ENCODE measurements at regions not wholly inside any gene's neighbourhood (a gene's known extent, or its start where the extent isn't known, plus 50 kb on each side); places are given as distances from the start of the nearest gene placed in this dataset.

DNA sequence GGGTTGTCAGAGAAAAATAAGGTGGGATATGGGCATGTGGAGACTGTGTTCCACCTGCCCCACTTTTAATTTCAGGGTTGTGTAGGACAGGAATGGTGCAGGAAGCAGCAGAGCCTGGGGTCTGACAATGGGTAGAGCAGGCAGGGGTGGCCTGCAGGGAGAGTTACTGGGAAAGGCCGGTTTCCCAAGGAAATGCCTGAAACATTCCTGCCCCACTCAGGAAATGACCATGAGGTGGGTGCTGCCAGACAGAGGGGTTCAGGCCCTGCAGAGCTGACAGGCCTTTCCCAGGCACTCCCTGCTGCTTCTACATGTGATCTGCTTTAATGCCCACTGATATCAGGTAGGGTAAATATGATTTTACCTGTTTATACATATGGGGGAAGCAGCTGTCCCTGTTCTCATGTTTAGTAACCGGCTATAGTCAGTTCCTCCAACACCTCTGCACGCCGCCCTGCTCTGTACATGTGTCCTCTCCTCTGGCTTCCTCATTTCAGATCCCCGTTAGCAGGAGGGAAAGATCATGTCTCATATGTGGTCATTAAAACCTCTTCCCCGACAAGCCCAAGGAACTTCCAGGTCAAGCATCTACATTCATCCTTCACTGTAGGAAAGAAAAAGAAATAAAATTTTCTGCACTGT, 118.6 kb upstream of the PRSS58 start:
- in situ Hi-C loops (cut with MboI; ENCODE audit: low pct_unique_long_range_greater_than_20kb in 2 of 9, low sequenced_read_pairs in 9 of 9, unreplicated experiment in 9 of 9): no loop called here

DNA sequence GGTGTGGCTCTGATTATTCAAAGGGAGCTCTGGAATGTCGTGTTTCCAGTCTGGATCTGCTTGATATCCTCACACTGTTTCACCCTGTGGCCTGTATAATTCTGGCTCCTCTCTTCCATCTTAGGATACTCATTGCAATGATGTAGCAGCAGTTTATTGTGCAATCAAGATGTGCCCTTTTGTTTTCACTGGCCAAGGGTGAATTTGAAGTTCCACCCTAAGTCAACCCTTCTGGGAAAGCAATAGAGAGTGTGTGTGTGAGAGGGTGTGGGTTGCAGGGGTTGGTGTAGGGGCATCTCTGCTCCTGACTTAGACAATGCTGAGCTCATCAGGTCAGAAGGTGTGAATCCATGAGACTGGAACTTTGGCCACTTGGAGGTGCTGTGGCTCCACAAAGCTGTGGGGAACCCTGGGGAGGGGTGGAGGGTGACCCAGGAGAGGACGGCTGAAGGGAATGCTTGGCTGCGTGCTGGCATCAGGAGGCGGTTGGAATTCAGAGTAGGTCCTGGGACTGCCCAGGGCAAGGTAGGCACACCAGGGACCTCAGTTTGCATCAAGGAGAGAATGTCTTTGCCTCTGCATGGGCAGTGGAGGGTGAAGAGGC, 118.0 kb upstream of the PRSS58 start:
- WGBS, 10 experiments: 0 to 82% (median 33%) methylated on average over 1 to 3 of the region's 4 CpGs; no CpG with 5 or more reads in 3 of the 10 experiments
- H3K4me1 ChIP-seq (replicated peaks in 1 of 2): no peaks in the 10 kb centered on the region
- no peak overlapping the region for H3K27ac ChIP-seq
- ATAC-seq (replicated peaks in 6 of 8): peak in 4 of 8 experiments; percentile 17 to 86 (median 80)
- no peak overlapping the region for H3K4me3 ChIP-seq
- in situ Hi-C loops (cut with MboI; ENCODE audit: low pct_unique_long_range_greater_than_20kb in 2 of 9, low sequenced_read_pairs in 9 of 9, unreplicated experiment in 9 of 9): no loop called here

More for the DNA sequence above, 118.6 kb upstream of the PRSS58 start:
- 10 to 100% (median 68%) methylated on average over 1 to 5 of the region's 6 CpGs for WGBS, 10 experiments
- no peak overlapping the region for H3K27ac ChIP-seq
- no peaks in the 10 kb centered on the region for H3K4me1 ChIP-seq (replicated peaks in 1 of 2)
- ATAC-seq (replicated peaks in 6 of 8): no peak
- H3K4me3 ChIP-seq: no peak overlapping the region

DNA sequence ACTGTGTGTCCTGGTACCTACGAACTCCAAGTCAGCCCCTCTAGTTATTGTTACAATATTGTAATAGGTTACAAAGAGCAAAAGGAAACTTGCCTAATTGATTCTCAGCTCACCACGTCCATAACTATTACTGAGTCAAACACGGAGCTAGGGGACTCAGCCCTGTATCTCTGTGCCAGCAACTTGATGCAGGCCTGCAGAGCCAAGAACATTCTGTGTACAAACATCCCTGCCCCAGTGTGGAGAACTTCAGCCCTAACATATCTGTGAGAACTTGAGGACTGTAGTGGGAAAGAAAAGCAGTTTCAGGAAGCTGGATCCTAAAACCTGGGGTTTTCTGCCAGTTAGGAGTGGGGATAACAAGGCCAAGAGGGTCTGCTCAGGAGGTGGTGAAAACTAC, 114.9 kb upstream of the PRSS58 start:
- H3K4me3 ChIP-seq: no peak overlapping the region
- no peak overlapping the region for H3K27ac ChIP-seq
- no peak for ATAC-seq (replicated peaks in 6 of 8)
- in situ Hi-C loops (cut with MboI; ENCODE audit: low pct_unique_long_range_greater_than_20kb in 2 of 9, low sequenced_read_pairs in 9 of 9, unreplicated experiment in 9 of 9): no loop called here
- no peaks in the 10 kb centered on the region for H3K4me1 ChIP-seq (replicated peaks in 1 of 2)
- 0 to 80% (median 41%) methylated on average over 1 to 3 of the region's 3 CpGs; no CpG with 5 or more reads in 4 of the 10 experiments for WGBS, 10 experiments

DNA sequence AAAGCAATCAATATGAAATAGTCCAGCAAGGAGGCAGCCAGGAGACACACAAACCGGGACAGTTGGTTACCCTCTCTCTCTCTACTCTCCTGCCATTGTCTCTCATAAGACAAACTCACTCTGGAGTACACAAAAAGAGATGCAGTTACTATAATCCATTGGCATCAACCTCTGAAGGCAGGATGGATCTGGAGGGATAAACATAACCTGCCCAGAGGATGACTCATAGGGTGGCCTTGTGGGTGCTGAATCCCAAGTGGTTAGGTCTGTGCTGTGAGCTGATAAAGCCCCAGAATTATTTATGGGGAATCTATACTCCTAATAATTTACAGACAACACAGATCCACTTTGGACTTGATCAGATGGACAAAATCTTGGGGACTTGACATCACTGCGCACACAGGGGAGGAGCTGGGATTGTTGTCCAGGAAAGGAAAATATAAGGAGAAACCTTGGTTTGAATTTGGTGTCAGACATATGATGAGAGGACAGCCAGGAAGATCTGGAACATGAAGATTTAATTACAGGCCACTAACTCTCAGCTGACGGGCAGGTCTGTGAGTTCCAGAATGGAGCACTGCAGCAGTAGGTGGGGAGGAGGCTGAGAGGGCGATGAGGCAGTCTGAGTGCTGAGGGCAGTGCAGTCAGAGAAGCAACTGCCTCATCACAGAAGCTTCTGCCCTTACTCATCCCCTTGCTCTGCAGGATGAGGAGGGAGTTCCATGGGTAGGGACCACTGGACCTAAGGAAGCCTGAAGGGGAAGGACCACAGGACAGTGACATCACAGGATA, 113.9 kb upstream of the PRSS58 start:
- in situ Hi-C loops (cut with MboI; ENCODE audit: low pct_unique_long_range_greater_than_20kb in 2 of 9, low sequenced_read_pairs in 9 of 9, unreplicated experiment in 9 of 9): no loop called here
- Histone ChIP-seq H3K4me3 (no peak overlapping the region), H3K4me1 (replicated peaks in 1 of 2) (no peaks in the 10 kb centered on the region), H3K27ac (no peak overlapping the region)
- WGBS, 10 experiments: 0 to 100% (median 82%) methylated on average over 1 to 3 of the region's 4 CpGs; no CpG with 5 or more reads in 1 of the 10 experiments
- no peak for ATAC-seq (replicated peaks in 6 of 8)

DNA sequence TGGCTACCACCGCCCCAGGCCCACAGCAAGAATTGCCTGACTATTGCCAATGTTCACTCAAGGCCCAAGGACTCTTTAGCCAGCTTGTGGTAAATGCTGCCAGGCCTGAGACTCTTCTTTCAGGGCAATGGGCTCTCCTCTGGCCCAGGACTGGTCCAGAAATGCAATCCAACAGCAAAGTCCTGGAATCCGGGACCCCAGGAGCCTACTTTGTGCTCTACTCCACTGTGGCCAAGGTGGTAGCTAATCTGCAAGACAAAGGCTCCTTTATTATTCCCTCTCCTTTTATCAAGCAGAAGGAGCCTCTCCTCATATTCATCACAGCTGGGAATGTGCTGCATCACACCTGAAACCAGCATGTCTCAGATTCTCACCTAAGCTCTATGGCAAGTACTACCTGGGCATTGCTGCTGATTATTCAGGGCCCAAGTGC, 107.6 kb upstream of the PRSS58 start:
- no peak overlapping the region for H3K4me3 ChIP-seq
- in situ Hi-C loops (cut with MboI; ENCODE audit: low pct_unique_long_range_greater_than_20kb in 2 of 9, low sequenced_read_pairs in 9 of 9, unreplicated experiment in 9 of 9): no loop called here

DNA sequence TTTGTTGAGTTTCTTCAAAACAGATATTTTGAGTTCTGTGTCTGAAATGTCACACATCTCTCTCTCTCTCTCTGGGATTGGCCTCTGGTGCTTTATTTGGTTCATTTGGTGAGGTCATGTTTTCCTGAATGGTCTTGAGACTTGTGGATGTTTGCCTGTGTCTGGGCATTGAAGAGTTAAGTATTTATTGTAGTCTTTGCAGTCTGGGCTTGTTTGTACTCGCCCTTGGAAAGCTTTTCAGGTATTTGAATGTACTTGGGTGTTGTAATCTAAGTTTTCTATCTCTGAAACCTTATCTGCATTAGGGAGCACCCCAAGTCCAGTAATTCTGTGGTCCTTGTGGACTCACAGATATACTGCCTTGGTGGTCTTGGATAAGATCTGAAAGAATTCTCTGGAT, 106.7 kb upstream of the PRSS58 start:
- Histone ChIP-seq H3K4me1 (replicated peaks in 1 of 2) (no peaks in the 10 kb centered on the region), H3K4me3 (no peak overlapping the region), H3K27ac (no peak overlapping the region)
- WGBS, 10 experiments: 0 to 55% (median 20%) methylated on average over 1 of the region's 1 CpG; no CpG with 5 or more reads in 6 of the 10 experiments
- in situ Hi-C loops (cut with MboI; ENCODE audit: low pct_unique_long_range_greater_than_20kb in 2 of 9, low sequenced_read_pairs in 9 of 9, unreplicated experiment in 9 of 9): no loop called here
- no peak for ATAC-seq (replicated peaks in 6 of 8)

More for the DNA sequence above, 107.6 kb upstream of the PRSS58 start:
- ATAC-seq (replicated peaks in 6 of 8): no peak
- Histone ChIP-seq H3K27ac (no peak overlapping the region), H3K4me1 (replicated peaks in 1 of 2) (no peaks in the 10 kb centered on the region)
- 0 to 71% (median 25%) methylated on average over 1 to 2 of the region's 2 CpGs; no CpG with 5 or more reads in 6 of the 10 experiments for WGBS, 10 experiments

DNA sequence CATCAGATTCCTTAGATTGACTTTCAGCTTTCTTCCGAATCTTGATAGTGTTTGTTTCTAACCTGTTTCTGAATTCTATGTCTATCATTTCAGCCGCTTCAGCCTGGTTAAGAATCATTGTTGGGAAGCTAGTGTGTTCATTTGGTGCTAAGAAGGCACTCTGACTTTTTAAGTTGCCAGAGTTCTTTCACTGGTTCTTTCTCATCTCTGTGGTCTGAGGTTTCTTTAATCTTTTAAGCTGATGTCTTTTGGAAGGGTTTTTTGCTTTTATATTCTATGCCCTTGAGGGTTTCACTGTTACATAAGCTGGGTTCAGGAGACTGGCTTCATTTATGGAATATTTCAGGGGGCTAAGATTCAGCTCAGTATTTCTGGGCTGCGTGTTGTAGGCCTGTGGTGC, 104.5 kb upstream of the PRSS58 start:
- WGBS, 10 experiments: 0 to 100% (median 81%) methylated on average over 1 to 3 of the region's 3 CpGs
- H3K27ac ChIP-seq: no peak overlapping the region
- ATAC-seq (replicated peaks in 6 of 8): no peak
- no peak overlapping the region for H3K4me3 ChIP-seq
- no peaks in the 10 kb centered on the region for H3K4me1 ChIP-seq (replicated peaks in 1 of 2)
- in situ Hi-C loops (cut with MboI; ENCODE audit: low pct_unique_long_range_greater_than_20kb in 2 of 9, low sequenced_read_pairs in 9 of 9, unreplicated experiment in 9 of 9): no loop called here

DNA sequence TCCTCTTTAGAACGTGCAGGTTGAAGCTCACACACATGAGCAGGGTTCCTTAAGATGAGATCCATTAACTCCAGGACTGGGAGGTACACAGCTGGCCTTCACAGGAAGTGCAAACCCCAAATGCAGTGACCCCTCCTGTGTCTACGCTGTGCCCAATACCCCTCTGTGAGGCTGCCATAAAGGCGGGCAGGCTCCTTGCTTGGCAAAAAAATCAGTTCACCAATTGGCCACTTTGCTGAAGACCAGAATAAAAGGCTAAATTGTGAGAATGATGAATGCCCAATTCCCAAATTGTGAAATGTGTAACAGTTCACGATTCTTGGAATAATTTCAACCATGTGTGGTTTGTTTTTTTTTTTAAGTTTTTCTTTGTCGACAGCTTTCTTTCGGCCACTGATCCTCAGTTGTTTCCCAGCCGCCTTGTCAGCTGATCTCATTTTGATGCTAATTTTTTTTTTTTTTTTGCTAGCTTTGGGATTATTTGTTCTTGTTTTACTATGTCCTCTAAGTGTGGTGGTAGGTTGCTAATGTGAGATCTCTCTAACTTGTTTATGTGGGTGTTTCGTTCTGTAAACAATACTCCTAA, 101.9 kb upstream of the PRSS58 start:
- no peak overlapping the region for H3K27ac ChIP-seq
- no peak for ATAC-seq (replicated peaks in 6 of 8)
- H3K4me1 ChIP-seq (replicated peaks in 1 of 2): no peaks in the 10 kb centered on the region
- WGBS, 10 experiments: 9 to 70% (median 57%) methylated on average over 4 to 8 of the region's 8 CpGs
- no peak overlapping the region for H3K4me3 ChIP-seq
- in situ Hi-C loops (cut with MboI; ENCODE audit: low pct_unique_long_range_greater_than_20kb in 2 of 9, low sequenced_read_pairs in 9 of 9, unreplicated experiment in 9 of 9): no loop called here

DNA sequence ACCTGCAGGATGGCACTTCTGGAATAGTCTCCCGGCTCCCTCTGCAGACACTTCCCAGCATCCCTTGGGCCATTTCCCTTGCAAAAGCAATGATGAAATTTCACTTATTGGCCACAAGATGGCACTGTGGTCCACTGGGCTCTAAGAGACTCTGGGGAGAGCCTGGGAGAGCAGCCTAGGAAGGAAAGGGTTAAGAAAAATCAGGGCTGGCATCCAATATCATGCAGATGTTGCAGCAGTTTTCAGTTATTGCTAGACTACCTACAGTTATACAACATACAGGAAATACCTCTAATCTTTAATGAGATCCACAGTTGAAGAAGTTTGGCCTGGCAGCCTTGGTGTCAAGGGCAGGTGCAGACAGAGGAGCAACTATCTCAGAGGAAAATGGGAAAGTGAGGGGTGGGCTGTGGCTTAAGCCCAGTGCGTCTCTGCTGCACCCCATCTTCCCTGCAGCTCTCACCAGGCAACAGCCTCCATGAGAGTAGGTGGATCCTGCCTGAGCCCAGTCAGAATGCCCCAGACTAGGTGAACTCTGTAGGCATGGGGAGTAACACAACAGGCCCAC, 100.2 kb upstream of the PRSS58 start:
- ATAC-seq (replicated peaks in 6 of 8): peak; percentile 45 to 97 (median 63)
- no peaks in the 10 kb centered on the region for H3K4me1 ChIP-seq (replicated peaks in 1 of 2)
- no peak overlapping the region for H3K4me3 ChIP-seq
- in situ Hi-C loops (cut with MboI; ENCODE audit: low pct_unique_long_range_greater_than_20kb in 2 of 9, low sequenced_read_pairs in 9 of 9, unreplicated experiment in 9 of 9): no loop called here
- WGBS, 10 experiments: 0 to 40% (median 33%) methylated on average over 1 to 2 of the region's 2 CpGs; no CpG with 5 or more reads in 5 of the 10 experiments
- no peak overlapping the region for H3K27ac ChIP-seq

DNA sequence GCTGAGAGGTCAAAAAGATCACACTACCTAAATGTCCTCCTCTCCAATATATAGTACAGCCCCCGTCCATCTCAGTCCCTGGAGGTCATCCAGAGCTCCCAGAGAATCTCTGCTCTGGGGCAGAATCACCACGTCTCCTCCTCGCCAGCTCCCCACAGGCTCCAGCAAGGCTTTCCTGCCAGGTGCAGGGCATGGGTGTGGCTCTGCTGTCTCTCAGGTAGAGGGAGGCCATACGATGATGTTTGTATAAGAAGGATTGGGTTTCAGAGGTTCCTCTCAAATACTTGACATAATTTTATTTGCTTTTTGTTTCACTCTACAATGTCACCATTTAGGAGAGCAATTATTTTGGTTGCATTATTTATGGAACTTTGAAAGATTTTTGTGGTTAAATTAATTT, 98.3 kb upstream of the PRSS58 start:
- Histone ChIP-seq H3K27ac (no peak overlapping the region), H3K4me3 (no peak overlapping the region), H3K4me1 (replicated peaks in 1 of 2) (no peaks in the 10 kb centered on the region)
- in situ Hi-C loops (cut with MboI; ENCODE audit: low pct_unique_long_range_greater_than_20kb in 2 of 9, low sequenced_read_pairs in 9 of 9, unreplicated experiment in 9 of 9): no loop called here
- no peak for ATAC-seq (replicated peaks in 6 of 8)
- 0 to 100% (median 65%) methylated on average over 1 to 4 of the region's 4 CpGs; no CpG with 5 or more reads in 5 of the 10 experiments for WGBS, 10 experiments

DNA sequence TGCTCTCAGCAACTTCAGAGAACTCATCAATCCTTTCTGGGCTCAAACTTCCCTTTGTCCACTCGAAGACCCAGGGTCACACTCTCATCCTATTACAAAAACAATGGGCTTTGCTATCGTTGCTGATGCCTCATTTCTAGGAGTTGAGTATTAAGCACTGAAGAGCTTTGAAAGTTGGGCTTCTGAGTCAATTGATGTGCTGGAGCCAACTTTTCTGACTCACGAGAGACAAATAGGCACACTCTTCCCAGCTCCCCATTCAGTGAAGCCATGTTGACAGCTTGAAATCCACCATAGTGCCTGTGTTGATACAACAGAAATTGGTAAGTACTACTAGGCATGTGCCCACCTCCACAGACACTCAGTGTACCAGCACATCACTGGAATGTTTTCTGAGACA, 97.5 kb upstream of the PRSS58 start:
- 0 to 27% (median 17%) methylated on average over 1 to 3 of the region's 3 CpGs; no CpG with 5 or more reads in 3 of the 10 experiments for WGBS, 10 experiments
- no peak overlapping the region for H3K27ac ChIP-seq
- no peak for ATAC-seq (replicated peaks in 6 of 8)
- no peaks in the 10 kb centered on the region for H3K4me1 ChIP-seq (replicated peaks in 1 of 2)
- H3K4me3 ChIP-seq: no peak overlapping the region
- in situ Hi-C loops (cut with MboI; ENCODE audit: low pct_unique_long_range_greater_than_20kb in 2 of 9, low sequenced_read_pairs in 9 of 9, unreplicated experiment in 9 of 9): no loop called here

DNA sequence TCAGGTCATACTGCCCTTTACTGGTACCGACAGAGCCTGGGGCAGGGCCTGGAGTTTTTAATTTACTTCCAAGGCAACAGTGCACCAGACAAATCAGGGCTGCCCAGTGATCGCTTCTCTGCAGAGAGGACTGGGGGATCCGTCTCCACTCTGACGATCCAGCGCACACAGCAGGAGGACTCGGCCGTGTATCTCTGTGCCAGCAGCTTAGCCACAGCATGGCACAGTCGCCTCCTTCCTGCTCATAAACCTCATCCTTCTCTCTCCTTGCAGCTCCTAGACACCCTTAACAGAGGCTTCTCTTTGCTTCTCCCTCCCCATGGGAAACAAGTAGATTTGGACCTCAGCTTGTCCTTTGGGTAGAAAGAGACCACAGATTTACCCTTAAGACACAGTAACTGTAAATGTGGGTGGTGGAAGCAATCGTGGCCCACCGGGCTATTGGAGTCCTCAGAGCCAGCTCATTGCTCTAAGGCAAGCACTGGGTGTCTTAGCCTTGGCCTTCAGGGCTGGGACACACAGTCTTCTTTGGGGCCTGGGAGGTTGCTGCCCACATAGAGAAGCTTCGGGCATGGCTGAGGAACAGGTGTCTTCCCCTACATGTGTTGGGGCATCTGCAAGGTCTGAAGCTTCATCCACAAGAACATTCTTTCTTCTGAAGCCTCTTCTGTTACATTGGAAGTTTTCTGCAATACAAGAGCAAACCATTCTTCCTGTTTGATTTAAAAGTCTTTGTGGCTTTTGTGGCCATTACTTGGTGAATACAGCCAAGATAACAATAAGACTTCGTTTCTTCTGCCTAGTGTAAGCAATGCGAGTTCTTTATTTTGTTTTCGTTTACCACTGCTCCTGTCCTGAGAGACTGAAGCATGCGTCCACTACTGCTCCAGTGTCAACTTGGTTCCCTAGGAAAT, 95.5 kb upstream of the PRSS58 start:
- H3K27ac ChIP-seq: no peak overlapping the region
- in situ Hi-C loops (cut with MboI; ENCODE audit: low pct_unique_long_range_greater_than_20kb in 2 of 9, low sequenced_read_pairs in 9 of 9, unreplicated experiment in 9 of 9): no loop called here
- no peaks in the 10 kb centered on the region for H3K4me1 ChIP-seq (replicated peaks in 1 of 2)
- ATAC-seq (replicated peaks in 6 of 8): no peak
- H3K4me3 ChIP-seq: no peak overlapping the region
- WGBS, 10 experiments: 0 to 100% (median 68%) methylated on average over 1 to 8 of the region's 15 CpGs; no CpG with 5 or more reads in 1 of the 10 experiments

Measured in motor neuron (in vitro differentiated cells).